Mucosa of gallbladder (tissue), 1 donor: ENCODE measurements at regions not wholly inside any gene's neighbourhood (a gene's known extent, or its start where the extent isn't known, plus 50 kb on each side); places are given as distances from the start of the nearest gene placed in this dataset.

Experiments
- DNase-seq: peaks from one replicate; pipeline ENCODE4 v3.0.0-alpha.2; 2020; ENCODE audit warnings: low spot score
- donor health status: DM: no; HTN: no; CAD: no.

DNA sequence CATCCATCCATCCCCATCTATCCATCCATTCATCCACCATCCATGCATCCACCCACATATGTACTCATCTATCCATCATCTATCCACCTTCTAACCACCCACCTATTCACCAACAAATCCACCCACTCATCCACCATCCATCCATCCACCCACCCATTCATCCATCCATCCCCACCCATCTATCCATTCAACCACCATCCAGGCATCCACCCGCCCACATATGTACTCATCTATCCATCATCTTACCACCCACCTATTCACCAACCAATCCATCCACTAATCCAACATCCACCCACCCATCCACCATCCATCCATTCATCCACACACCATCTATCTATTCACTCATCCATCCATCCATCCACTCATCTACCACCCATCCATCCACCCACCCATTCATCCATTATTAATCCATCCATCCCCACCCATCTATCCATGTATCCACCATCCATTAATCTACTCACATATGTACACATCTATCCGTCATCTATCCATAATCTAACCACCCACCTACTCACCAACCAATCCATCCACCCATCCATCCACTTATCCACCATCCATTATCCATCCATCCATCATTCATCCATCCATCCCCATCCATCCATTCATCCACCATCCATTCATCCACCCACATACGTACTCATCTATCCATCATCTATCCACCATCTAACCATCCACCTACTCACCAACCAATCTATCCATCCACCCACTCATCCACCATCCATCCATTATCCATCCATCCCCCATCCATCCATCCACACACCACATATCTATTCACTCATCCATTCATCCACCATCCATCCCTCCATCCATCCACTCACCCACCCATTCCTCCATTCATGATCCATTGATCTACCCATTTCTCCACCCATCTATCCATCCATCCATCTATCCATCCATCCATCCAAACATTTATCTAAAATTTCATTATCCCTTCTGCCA, 940.0 kb downstream of the BRD1 start:
- DNase-seq, result no peak

DNA sequence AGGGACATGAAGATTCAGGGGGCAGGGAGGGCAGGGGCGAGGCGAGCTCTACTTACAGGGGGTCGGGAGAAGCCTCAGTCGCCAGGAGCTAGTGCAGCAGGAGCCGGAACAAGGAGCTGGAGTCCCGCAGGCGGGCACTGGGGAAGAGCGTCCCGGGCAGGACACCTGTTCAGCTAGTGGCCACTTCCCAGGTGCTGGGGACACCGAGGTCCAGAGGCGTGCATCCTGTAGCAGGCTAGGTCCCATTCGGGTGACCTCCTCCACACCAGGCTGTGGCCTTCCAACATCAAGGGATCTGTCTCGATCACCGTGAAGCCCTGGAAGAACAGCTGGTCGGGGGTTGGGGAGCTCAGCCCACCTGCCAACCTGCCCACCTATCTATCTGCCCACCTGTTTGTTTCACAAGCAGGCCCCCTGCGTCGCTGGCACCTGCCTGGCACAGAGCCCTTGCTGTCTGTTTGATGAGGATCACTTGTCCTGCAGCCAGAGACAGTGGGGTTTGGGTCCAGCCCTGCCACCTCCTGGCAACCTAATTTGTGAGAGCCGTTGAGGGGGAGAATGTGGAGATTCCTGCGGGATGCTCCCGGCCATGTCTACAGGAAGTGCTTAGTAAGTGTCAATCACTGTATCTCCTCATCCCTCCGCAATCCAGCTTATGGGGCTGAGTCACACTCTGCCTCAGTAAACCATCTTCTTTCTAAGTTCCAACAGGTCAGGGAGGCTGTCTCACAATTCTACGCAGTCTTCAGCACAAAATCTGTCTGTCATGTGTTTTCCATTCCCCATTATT, 940.9 kb downstream of the BRD1 start:
- no peak for DNase-seq

DNA sequence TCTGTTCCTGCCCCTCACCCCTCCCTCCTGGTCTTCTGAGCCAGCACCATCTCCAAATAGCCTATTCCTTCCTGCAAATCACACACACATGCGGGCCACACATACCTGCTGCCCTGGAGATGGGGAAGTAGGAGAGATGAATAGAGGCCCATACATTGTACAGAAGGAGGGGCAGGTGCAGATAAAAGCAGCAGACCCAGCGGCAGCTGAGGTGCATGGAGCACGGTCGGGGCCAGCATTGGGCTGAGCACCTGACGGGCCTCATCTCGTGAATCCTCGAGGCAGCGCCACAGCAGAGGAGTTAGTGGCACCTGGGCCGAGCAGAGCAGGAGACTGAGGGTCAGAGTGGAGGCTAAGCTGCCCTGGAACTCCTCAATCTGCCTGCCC, 941.8 kb downstream of the BRD1 start:
- DNase-seq, result no peak

- no peak for DNase-seq
Measured at GRCh38 chr22:48885271-48885918, 942.3 kb downstream of the BRD1 start.

- no peak for DNase-seq
Measured at GRCh38 chr22:48884786-48885185, 942.9 kb downstream of the BRD1 start.

- no peak for DNase-seq
Measured at GRCh38 chr22:48884324-48884723, 943.3 kb downstream of the BRD1 start.

GRCh38 chr22:48883211-48883960, 944.3 kb downstream of the BRD1 start:
- DNase-seq, result no peak

GRCh38 chr22:48882636-48883200, 945.0 kb downstream of the BRD1 start:
- no peak for DNase-seq

DNA sequence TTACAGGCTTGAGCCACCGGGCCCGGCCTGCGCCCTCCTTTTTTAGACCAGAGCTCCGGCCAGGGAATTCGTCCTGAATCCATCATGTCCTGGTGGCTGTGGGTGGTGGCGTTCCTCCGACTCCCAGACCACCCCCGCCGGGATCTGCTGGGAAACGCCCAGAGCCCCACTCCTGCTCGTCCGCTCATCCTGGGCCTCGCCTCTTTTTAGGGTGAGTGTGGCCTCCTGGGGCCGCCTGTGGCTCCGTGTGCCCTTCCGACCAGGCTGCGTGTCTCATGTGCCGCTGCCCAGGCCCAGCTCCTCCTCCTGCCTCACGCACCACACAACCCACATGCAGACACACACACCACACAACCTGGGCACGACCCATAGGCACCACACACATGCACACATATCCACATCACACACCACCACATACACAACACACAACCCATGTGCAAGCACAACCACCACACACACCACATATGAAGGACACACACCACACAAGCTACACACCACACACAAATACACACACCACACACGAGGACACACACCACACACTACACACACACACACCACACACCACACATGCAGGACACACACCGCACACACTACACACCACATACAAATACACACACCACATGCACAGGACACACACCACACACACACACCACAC, 946.2 kb downstream of the BRD1 start:
- DNase-seq, result no peak

DNA sequence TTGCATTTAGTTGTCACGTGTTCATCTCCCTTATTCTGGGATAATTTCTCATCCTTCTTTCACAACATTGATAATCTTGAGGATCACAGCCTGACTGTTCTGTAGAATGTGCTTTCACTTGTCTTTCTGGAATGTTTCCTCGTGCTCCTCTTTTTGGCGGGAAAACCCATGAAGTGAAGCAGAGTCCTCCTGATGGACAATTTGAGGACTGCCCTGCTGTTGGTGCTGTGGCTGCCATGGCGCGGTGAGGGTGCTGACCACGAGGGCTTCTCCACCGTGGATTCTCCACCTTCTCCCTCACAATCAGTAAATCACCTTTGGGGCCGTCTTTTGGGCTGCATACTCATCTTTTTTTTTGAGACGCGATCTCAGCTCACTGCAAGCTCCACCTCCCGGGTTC, 946.9 kb downstream of the BRD1 start:
- no peak for DNase-seq

- DNase-seq, result no peak
Measured at GRCh38 chr22:48876951-48877350, 950.7 kb downstream of the BRD1 start.

- DNase-seq, result no peak
Measured at GRCh38 chr22:48874956-48875355, 952.7 kb downstream of the BRD1 start.

DNA sequence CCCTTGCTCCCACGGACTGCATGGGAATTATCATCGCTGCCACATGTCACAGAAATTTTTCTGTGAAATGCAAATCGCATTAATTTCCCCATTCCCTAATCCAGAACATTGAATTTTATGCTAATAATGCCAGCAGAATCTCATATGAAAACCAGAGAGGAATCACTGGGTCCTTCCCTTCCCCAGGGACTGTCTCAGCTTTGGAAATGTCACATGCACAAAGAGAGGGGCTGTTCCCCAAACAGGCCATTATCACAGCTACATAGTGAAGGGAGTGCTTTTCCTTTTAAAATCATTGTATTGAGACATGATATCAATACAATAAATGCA, 954.5 kb downstream of the BRD1 start:
- no peak for DNase-seq

GRCh38 chr22:48872271-48873190, 955.1 kb downstream of the BRD1 start:
- DNase-seq, result no peak

DNA sequence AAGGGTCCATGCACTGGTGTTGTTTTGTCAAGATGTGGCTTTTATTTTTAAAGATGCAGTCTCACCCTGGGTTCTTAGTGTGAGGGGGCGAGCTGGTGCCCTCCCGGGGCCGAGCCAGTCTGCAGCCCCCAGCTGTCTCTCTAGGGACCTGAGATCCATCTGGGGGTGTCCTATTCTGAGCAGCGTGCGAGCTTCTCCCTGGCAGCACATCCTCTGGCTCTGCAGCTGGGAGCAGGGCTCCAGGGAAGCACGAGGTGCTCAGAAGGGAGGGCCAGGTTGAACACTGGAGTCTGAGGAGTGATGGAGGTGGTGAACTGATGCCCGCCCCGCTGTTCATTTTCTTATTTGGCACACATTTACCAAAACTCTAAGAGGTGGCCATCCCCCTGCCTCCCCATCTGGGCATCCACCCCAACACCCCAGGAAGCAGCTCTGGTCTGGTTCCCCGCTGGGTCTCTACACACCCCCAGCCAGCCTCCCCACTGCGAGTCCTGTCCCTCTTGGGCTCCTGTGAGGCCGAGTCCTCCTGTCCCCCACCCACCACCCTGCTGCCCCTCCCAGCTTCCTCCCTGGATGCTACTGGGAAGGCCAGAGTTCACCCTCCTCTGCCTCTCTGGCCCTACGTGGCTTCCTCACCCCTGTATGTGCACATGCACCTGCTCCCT, 956.4 kb downstream of the BRD1 start:
- no peak for DNase-seq

GRCh38 chr22:48870436-48870835, 957.2 kb downstream of the BRD1 start:
- DNase-seq, result no peak

- no peak for DNase-seq
Measured at GRCh38 chr22:48869788-48870187, 957.9 kb downstream of the BRD1 start.

DNA sequence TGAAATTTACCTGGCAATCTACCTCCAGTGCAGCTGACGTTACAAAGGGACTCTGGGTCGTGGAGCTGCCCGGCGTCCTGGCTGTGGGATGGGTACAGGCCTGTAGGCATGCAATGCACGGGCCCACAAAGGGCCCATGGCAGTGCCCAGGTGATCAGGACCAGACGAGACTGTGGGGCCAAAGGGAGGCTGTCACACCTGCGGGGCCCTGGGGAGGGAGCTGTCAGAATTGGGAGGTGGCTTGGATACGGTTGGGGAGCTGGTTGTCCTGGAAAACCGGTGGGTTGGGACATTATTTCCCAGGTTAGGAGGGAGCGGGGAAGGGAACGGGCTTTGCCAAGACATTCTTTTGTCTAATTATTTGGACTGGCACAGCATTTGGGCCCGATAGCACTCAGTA, 958.5 kb downstream of the BRD1 start:
- no peak for DNase-seq

DNA sequence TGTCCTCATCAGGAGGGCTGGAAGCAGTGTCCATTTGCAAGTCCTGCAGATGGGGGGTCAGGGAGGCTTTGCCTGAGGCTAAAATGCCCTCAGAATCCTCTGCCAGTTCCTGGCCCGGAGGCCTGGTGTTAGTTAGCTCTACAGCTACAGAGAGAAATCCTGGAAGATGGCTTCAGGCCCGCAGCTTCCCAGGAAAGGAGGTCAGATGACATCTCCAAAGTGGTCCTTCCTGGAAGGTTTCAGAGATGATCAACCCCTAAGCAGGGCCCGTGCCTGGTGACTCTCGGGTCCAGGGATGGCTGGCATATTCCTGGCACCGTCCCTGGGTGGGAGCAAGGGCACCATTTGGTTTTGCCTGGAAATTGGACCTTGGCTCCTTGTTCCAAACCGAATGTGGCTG, 959.1 kb downstream of the BRD1 start:
- no peak for DNase-seq
